BJ (cell line): ENCODE measurements at regions not wholly inside any gene's neighbourhood (a gene's known extent, or its start where the extent isn't known, plus 50 kb on each side); places are given as distances from the start of the nearest gene placed in this dataset.

Source experiments
- CTCF ChIA-PET: fragments of 350-600 bp; formaldehyde crosslinking; extraction: SDS; loops from one replicate; lab custom pipeline; 2021; ENCODE audit warnings: antibody characterized with exemption, inconsistent platforms; lab: Yijun Ruan, JAX
- POLR2A ChIA-PET: fragments of 300-600 bp; sonication (Branson Sonifier 250); formaldehyde crosslinking; extraction: SDS; loops from one replicate; lab custom pipeline; 2021; ENCODE audit warnings: antibody characterized with exemption; lab: Charles Lee
- DNase-seq: peaks from one replicate; pipeline ENCODE4 v3.0.0-alpha.2; 2011; ENCODE audit warnings: low read depth
- H3K27me3 ChIP-seq: 2 replicates; pipeline ENCODE4 v1.6.0; 2011; ENCODE audit warnings: low read length; ENCODE audit not compliant: control insufficient read depth, insufficient read depth
- H3K36me3 ChIP-seq: 2 replicates; pipeline ENCODE4 v1.5.1; 2011; ENCODE audit warnings: low read length; ENCODE audit not compliant: control insufficient read depth, insufficient read depth
- H3K4me3 ChIP-seq: 2 replicates; pipeline ENCODE4 v1.5.1; 2011; ENCODE audit warnings: low read depth, mild to moderate bottlenecking, control low read depth, low read length
- CTCF ChIP-seq: IDR thresholded peaks from 2 replicates; pipeline ENCODE4 v1.5.1; 2011; ENCODE audit warnings: low read depth, mild to moderate bottlenecking, control low read depth, inconsistent platforms, low read length, moderate library complexity; ENCODE audit not compliant: insufficient read depth

GRCh38 chr16:11462861-11463260 lies 117.6 kb downstream of the RMI2 start:
- DNase-seq, result no peak
- H3K4me3 ChIP-seq, result no peak overlapping the region
- H3K27me3 ChIP-seq, result peaks cover 2% of the 10 kb centered on the region
- no peak for TF ChIP-seq CTCF
- no peaks in the 10 kb centered on the region for H3K36me3 ChIP-seq
- POLR2A ChIA-PET, result no interaction called here
- CTCF ChIA-PET, result interaction anchor here (0.8 kb wide), 1 partner anchor 246 kb away, joined by 3 read pairs; no protein-coding TSS in a partner anchor

GRCh38 chr16:11464241-11464640 lies 119.0 kb downstream of the RMI2 start:
- no peak for DNase-seq
- CTCF ChIA-PET, result no interaction called here
- Histone ChIP-seq H3K27me3 (peaks cover 2% of the 10 kb centered on the region), H3K36me3 (no peaks in the 10 kb centered on the region), H3K4me3 (no peak overlapping the region)
- POLR2A ChIA-PET, result no interaction called here
- no peak for TF ChIP-seq CTCF

- no peak overlapping the region for H3K4me3 ChIP-seq
- ChIA-PET CTCF (no interaction called here), POLR2A (no interaction called here)
- DNase-seq, result no peak
- no peak for TF ChIP-seq CTCF
- no peaks in the 10 kb centered on the region for H3K36me3 ChIP-seq
- H3K27me3 ChIP-seq, result peaks cover 2% of the 10 kb centered on the region
Measured at GRCh38 chr16:11465675-11466074, 120.4 kb downstream of the RMI2 start.

DNA sequence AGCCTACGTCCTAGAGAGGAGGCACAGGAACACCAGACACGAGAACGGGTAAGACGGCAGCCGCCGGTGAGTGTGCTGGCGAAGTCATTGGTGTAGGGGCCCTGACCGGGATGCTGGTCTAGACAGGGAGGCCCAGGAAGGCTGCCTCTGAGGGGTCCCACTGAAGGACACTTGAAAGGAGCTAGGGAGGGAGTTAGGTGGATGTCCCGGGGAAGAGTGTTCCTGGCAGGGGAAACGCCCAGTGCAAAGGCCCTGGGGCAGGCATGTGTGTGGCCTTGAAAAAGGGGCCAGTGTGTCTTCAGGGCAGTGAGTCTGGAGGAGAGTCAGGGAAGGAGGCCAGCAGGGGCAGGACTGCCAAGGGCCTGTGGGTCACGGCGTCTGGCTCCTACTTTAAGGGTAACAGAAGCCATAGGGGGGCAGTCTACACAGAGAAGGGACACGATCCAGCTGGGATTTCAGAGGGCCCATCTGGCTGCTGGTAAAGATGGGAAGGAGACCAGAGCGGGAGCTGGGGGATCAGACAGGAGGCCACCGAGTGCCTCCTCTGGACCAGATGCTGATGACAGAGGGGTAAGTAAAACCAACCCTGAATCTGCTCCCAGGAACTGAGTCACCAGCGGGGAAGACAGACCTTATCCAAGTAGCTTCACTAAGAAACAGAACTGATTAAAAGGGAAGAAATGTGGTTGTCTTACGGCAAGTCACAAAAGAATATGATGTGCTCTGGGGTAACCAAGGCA lies 115.9 kb downstream of the LITAF start:
- DNase-seq, result no peak
- Histone ChIP-seq H3K4me3 (no peak overlapping the region), H3K36me3 (no peaks in the 10 kb centered on the region), H3K27me3 (peaks cover 2% of the 10 kb centered on the region)
- ChIA-PET CTCF (interaction anchor here (0.6 kb wide), 2 partner anchors 16 to 24 kb away, joined by 3 read pairs; no protein-coding TSS in a partner anchor), POLR2A (no interaction called here)
- TF ChIP-seq CTCF, result no peak

- ChIA-PET CTCF (interaction anchor here (0.6 kb wide), 1 partner anchor 17 kb away, joined by 3 read pairs; no protein-coding TSS in a partner anchor), POLR2A (no interaction called here)
- Histone ChIP-seq H3K4me3 (no peak overlapping the region), H3K27me3 (peaks cover 2% of the 10 kb centered on the region), H3K36me3 (no peaks in the 10 kb centered on the region)
- no peak for DNase-seq
- no peak for TF ChIP-seq CTCF
Measured at GRCh38 chr16:11471548-11471947, 115.2 kb downstream of the LITAF start.
